H9 (cell line): ENCODE measurements at regions not wholly inside any gene's neighbourhood (a gene's known extent, or its start where the extent isn't known, plus 50 kb on each side); places are given as distances from the start of the nearest gene placed in this dataset.

Experiments used
- DNase-seq: peaks from one replicate; pipeline ENCODE4 v3.0.0-alpha.2; 2017
- H2AFZ ChIP-seq: one replicate; pipeline ENCODE4 v1.6.1; 2013; ENCODE audit warnings: mild to moderate bottlenecking, low read length, control low read depth, moderate library complexity
- H2AK5ac ChIP-seq: 2 replicates; pipeline ENCODE4 v1.6.1; 2013; ENCODE audit warnings: low read length, control low read depth, mixed read lengths; ENCODE audit not compliant: insufficient read length
- H2BK120ac ChIP-seq: one replicate; pipeline ENCODE4 v1.6.1; 2013; ENCODE audit warnings: low read depth, mild to moderate bottlenecking, low read length, control low read depth, inconsistent platforms; ENCODE audit not compliant: poor library complexity, severe bottlenecking
- H2BK12ac ChIP-seq: 2 replicates; pipeline ENCODE4 v1.6.1; 2013; ENCODE audit warnings: low read length, control low read depth, mixed read lengths, low read depth; ENCODE audit not compliant: insufficient read length
- H2BK15ac ChIP-seq: 2 replicates; pipeline ENCODE4 v1.6.1; 2013; ENCODE audit warnings: low read depth, low read length, control low read depth
- H2BK20ac ChIP-seq: one replicate; pipeline ENCODE4 v1.6.1; 2013; ENCODE audit warnings: low read depth, mild to moderate bottlenecking, low read length, control low read depth, inconsistent platforms; ENCODE audit not compliant: poor library complexity, severe bottlenecking
- H2BK5ac ChIP-seq: 2 replicates; pipeline ENCODE4 v1.6.1; 2013; ENCODE audit warnings: low read length, control low read depth, mixed read lengths; ENCODE audit not compliant: insufficient read length
- H3K14ac ChIP-seq: 2 replicates; pipeline ENCODE4 v1.6.1; 2013; ENCODE audit warnings: low read length, control low read depth; ENCODE audit not compliant: insufficient read depth
- H3K18ac ChIP-seq: 2 replicates; pipeline ENCODE4 v1.6.1; 2013; ENCODE audit warnings: low read depth, mild to moderate bottlenecking, mixed read lengths, low read length, control low read depth; ENCODE audit not compliant: insufficient read length
- H3K23ac ChIP-seq: 2 replicates; pipeline ENCODE4 v1.6.1; 2013; ENCODE audit warnings: low read length, control low read depth, mixed read lengths, low read depth; ENCODE audit not compliant: insufficient read length
- H3K23me2 ChIP-seq: 2 replicates; pipeline ENCODE4 v1.6.1; 2013; ENCODE audit warnings: low read depth, mild to moderate bottlenecking, mixed read lengths, low read length, control low read depth; ENCODE audit not compliant: insufficient read length, poor library complexity, severe bottlenecking
- H3K27ac ChIP-seq: 2 replicates; pipeline ENCODE4 v1.5.1; 2013; ENCODE audit warnings: low read length, control low read depth, mixed read lengths, low read depth; ENCODE audit not compliant: insufficient read length
- H3K27me3 ChIP-seq: 2 replicates; pipeline ENCODE4 v1.6.1; 2013; ENCODE audit warnings: low read length, control low read depth, inconsistent platforms; ENCODE audit not compliant: insufficient read depth
- H3K4ac ChIP-seq: 2 replicates; pipeline ENCODE4 v1.6.1; 2013; ENCODE audit warnings: low read depth, mild to moderate bottlenecking, control low read depth, inconsistent platforms, low read length, moderate library complexity
- H3K4me1 ChIP-seq: 2 replicates; pipeline ENCODE4 v1.6.1; 2013; ENCODE audit warnings: low read length, control low read depth, inconsistent platforms; ENCODE audit not compliant: insufficient read depth
- H3K4me2 ChIP-seq: 2 replicates; pipeline ENCODE4 v1.6.1; 2013; ENCODE audit warnings: low read length, control low read depth, mixed read lengths; ENCODE audit not compliant: insufficient read length, insufficient read depth
- H3K56ac ChIP-seq: 2 replicates; pipeline ENCODE4 v1.6.1; 2013; ENCODE audit warnings: low read depth, mild to moderate bottlenecking, mixed read lengths, low read length, control low read depth; ENCODE audit not compliant: insufficient read length
- H3K79me1 ChIP-seq: 2 replicates; pipeline ENCODE4 v1.6.1; 2013; ENCODE audit warnings: low read depth, mild to moderate bottlenecking, moderate library complexity, low read length, control low read depth, inconsistent platforms; ENCODE audit not compliant: insufficient read depth, poor library complexity, severe bottlenecking
- H3K79me2 ChIP-seq: 2 replicates; pipeline ENCODE4 v1.6.1; 2013; ENCODE audit warnings: low read length, control low read depth, inconsistent platforms; ENCODE audit not compliant: insufficient read depth
- H3K9ac ChIP-seq: 2 replicates; pipeline ENCODE4 v1.6.1; 2013; ENCODE audit warnings: low read length, control low read depth, mixed read lengths; ENCODE audit not compliant: insufficient read length; ENCODE audit errors: extremely low read depth
- H3K9me3 ChIP-seq: one replicate; pipeline ENCODE4 v1.6.1; 2013; ENCODE audit warnings: low read depth, low read length, inconsistent platforms; ENCODE audit not compliant: control insufficient read depth
- H3T11ph ChIP-seq: one replicate; pipeline ENCODE4 v1.6.1; 2013; ENCODE audit warnings: mild to moderate bottlenecking, low read length, control low read depth, inconsistent platforms
- H4K20me1 ChIP-seq: one replicate; pipeline ENCODE4 v1.6.1; 2013; ENCODE audit not compliant: control insufficient read depth, insufficient read length, insufficient read depth
- H4K5ac ChIP-seq: 2 replicates; pipeline ENCODE4 v1.6.1; 2013; ENCODE audit warnings: low read depth, mild to moderate bottlenecking, mixed read lengths, low read length, control low read depth; ENCODE audit not compliant: insufficient read length
- H4K8ac ChIP-seq: replicated peaks from 2 replicates; pipeline ENCODE4 v1.6.1; 2013; ENCODE audit warnings: low read length, control low read depth, mixed read lengths, low read depth; ENCODE audit not compliant: insufficient read length
- H4K91ac ChIP-seq: 2 replicates; pipeline ENCODE4 v1.6.1; 2013; ENCODE audit warnings: low read depth, mild to moderate bottlenecking, moderate library complexity, mixed read lengths, low read length, control low read depth; ENCODE audit not compliant: insufficient read length
- H3K27ac Mint-ChIP-seq, 3 experiments: 2 replicates in 2 of 3; 3 replicates in 1 of 3; pipeline ENCODE4 v1.8.0; 2020 to 2021; ENCODE audit warnings: mixed read lengths in 3 of 3, mild to moderate bottlenecking in 1 of 3, moderate library complexity in 1 of 3
- H3K27me3 Mint-ChIP-seq: 2 replicates; pipeline ENCODE4 v1.8.0; 2021; ENCODE audit warnings: low read depth, mild to moderate bottlenecking, moderate library complexity, mixed read lengths
- H3K36me3 Mint-ChIP-seq, 3 experiments: 2 replicates in 2 of 3; 3 replicates in 1 of 3; pipeline ENCODE4 v1.8.0; 2020 to 2021; ENCODE audit warnings: low read depth in 3 of 3, mixed read lengths in 3 of 3; ENCODE audit not compliant: insufficient read depth in 1 of 3
- H3K4me1 Mint-ChIP-seq, 2 experiments: 2 replicates each; pipeline ENCODE4 v1.8.0; 2020; ENCODE audit warnings: mixed read lengths in 2 of 2
- H3K4me3 Mint-ChIP-seq, 2 experiments: 2 replicates in 1 of 2; 3 replicates in 1 of 2; pipeline ENCODE4 v1.8.0; 2020 to 2021; ENCODE audit warnings: mild to moderate bottlenecking in 2 of 2, mixed read lengths in 2 of 2, moderate library complexity in 1 of 2
- H3K9me3 Mint-ChIP-seq, 2 experiments: 2 replicates in 1 of 2; 3 replicates in 1 of 2; pipeline ENCODE4 v1.8.0; 2020; ENCODE audit warnings: mild to moderate bottlenecking in 2 of 2, mixed read lengths in 2 of 2, moderate library complexity in 1 of 2
- WGBS: extraction: QIAGEN DNeasy Blood & Tissue Kit; methylation state at CpG from one replicate; pipeline ENCODE4 v1.1.7; 2013; ENCODE audit warnings: missing lambda C conversion rate, low lambda C conversion rate, mixed read lengths; ENCODE audit not compliant: insufficient read length; ENCODE audit errors: extremely low coverage; 5-methylcytosine and 5-hydroxymethylcytosine counted together
- TF ChIP-seq, protein P1 (sequence below): fragments of 200-600 bp; sonication (generic); conservative IDR thresholded peaks from 3 replicates; pipeline ENCODE4 v1.8.0; 2021; ENCODE audit warnings: antibody characterized with exemption, mild to moderate bottlenecking

DNA sequence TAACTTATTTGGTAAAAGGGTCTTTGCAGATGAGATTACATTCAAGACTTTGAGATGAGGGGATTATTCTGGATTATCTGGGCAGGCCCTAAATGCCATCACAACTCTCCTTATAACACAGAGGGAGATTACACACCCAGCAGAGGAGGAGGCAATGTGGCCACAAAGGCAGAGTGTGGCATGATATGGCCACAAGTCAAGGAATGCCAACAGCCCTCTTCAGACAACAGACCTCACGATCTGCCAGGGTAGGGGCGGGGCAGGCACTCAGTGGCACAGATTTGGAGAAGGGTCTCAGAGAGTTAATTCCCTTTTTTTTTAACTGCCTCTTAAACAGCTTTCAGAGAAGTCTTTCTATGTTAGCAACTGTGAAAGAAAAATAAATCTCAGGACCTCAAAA is 96.9 kb downstream of the CYP26B1 start:
- TF ChIP-seq, protein P1, sequence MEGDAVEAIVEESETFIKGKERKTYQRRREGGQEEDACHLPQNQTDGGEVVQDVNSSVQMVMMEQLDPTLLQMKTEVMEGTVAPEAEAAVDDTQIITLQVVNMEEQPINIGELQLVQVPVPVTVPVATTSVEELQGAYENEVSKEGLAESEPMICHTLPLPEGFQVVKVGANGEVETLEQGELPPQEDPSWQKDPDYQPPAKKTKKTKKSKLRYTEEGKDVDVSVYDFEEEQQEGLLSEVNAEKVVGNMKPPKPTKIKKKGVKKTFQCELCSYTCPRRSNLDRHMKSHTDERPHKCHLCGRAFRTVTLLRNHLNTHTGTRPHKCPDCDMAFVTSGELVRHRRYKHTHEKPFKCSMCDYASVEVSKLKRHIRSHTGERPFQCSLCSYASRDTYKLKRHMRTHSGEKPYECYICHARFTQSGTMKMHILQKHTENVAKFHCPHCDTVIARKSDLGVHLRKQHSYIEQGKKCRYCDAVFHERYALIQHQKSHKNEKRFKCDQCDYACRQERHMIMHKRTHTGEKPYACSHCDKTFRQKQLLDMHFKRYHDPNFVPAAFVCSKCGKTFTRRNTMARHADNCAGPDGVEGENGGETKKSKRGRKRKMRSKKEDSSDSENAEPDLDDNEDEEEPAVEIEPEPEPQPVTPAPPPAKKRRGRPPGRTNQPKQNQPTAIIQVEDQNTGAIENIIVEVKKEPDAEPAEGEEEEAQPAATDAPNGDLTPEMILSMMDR, result no peak
- Histone ChIP-seq H3K23me2 (no peaks in the 10 kb centered on the region), H3K79me2 (no peaks in the 10 kb centered on the region), H3K4me2 (no peak overlapping the region), H2BK5ac (no peak overlapping the region), H3K56ac (no peak overlapping the region), H3K18ac (no peak overlapping the region), H3K9me3 (peaks cover 4% of the 10 kb centered on the region), H2BK15ac (no peak overlapping the region), H3K4ac (no peak overlapping the region), H2AK5ac (no peak overlapping the region), H2BK120ac (no peak overlapping the region), H4K8ac (no peak overlapping the region), H4K91ac (no peak overlapping the region), H2AFZ (no peak overlapping the region), H3K14ac (no peak overlapping the region), H3K4me1 (no peaks in the 10 kb centered on the region), H3K27ac (no peak overlapping the region), H3K79me1 (no peaks in the 10 kb centered on the region), H3K9ac (no peak overlapping the region), H2BK20ac (no peak overlapping the region), H3T11ph (no peak overlapping the region), H2BK12ac (no peak overlapping the region), H4K5ac (no peak overlapping the region), H4K20me1 (no peaks in the 10 kb centered on the region), H3K27me3 (no peaks in the 10 kb centered on the region), H3K23ac (no peak overlapping the region)
- no CpG with 5 or more reads among the region's 2 CpGs for WGBS
- no peaks in the 10 kb centered on the region for H3K4me1 Mint-ChIP-seq
- no peak overlapping the region for H3K4me3 Mint-ChIP-seq
- H3K27me3 Mint-ChIP-seq, result peaks cover 3% of the 10 kb centered on the region; the same call in 1 of the 2 replicates
- no peak overlapping the region for H3K27ac Mint-ChIP-seq
- peaks cover 33 to 39% of the 10 kb centered on the region in 2 experiments for H3K9me3 Mint-ChIP-seq
- DNase-seq, result no peak
- H3K36me3 Mint-ChIP-seq, result 0 out of 7 replicates have a peak, but pooled peaks cover 0 to 9% (median 0%) of the 10 kb centered on the region in 3 experiments
